ENCODE measurements at regions not wholly inside any gene's neighbourhood (a gene's known extent, or its start where the extent isn't known, plus 50 kb on each side); places are given as distances from the start of the nearest gene placed in this dataset.

GRCh38 chr2:192267484-192267883 lies 72.8 kb upstream of the TMEFF2 start:
- no peak for DNase-seq

- no peak for DNase-seq
Observed at GRCh38 chr2:192265751-192266150, 71.0 kb upstream of the TMEFF2 start.

DNA sequence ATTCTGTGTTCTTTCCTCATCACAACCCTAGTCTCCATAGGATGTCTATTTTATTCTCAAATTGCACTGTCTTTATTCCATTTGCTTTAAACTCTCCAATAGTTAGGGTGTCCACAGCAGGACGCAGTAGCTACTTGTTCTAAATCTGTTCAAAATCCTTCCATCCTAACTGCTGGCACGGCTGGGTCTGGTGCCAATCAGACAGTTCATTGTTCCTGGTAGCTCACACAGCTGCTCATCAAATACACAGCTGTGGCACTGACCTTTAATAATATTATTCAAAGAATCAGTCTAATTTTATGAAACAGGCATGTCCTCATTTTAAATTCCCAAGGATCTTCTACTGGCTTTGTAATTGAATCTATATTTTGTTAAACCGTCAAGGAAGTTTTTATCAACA lies 59.7 kb upstream of the TMEFF2 start:
- no peak for DNase-seq

- no peak for DNase-seq
Observed at GRCh38 chr2:192253692-192254091, 59.0 kb upstream of the TMEFF2 start.

- no peak for DNase-seq
Observed at GRCh38 chr2:192250961-192251360, 56.2 kb upstream of the TMEFF2 start.

- DNase-seq = no peak
Observed at GRCh38 chr2:192247456-192247855, 52.7 kb upstream of the TMEFF2 start.

DNA sequence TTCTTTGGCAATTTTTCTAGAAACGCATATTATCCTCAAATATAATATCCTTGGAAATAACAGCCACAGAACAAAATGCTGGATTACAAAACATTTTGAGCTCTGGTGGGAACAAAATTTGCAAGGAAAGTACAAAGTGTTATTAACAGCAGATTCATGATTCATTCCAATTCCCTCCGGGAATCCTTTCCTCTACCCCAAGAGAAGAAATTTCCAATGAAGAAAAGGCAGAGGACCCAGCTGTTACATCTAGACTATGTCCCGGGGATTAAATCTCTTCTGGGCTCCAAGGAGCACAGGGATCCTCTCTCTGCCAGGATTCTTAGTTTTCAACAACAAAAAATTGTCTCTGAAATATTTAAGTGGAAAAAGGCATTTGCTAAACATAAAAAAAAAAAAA lies 51.6 kb upstream of the TMEFF2 start:
- DNase-seq = no peak

GRCh38 chr2:192245329-192245728 lies 50.6 kb upstream of the TMEFF2 start:
- no peak for DNase-seq
